ENCODE measurements at regions not wholly inside any gene's neighbourhood (a gene's known extent, or its start where the extent isn't known, plus 50 kb on each side); places are given as distances from the start of the nearest gene placed in this dataset.
A peak's percentile ranks its signal among the peaks of the same experiment; 100 is the strongest.

GRCh38 chr9:109910671-109911518 lies 130.9 kb downstream of the PALM2AKAP2 start:
- peak; percentile 66 for DNase-seq
- TF ChIP-seq EZH2 (IDR thresholded peaks at IDR 0.05; ENCODE audit: low read length, unreplicated experiment) (no peak), CTCF (conservative IDR thresholded peaks at IDR 0.05; ENCODE audit: low read depth, low read length) (no peak), EZH2phosphoT487 (IDR thresholded peaks at IDR 0.05; ENCODE audit: borderline replicate concordance, low read length) (no peak)
- ChIA-PET CTCF (no interaction called here), POLR2A (ENCODE audit: unreplicated experiment) (interaction anchor here (1.4 kb wide), 1 partner anchor 159 kb away, joined by 3 read pairs; no protein-coding TSS in a partner anchor)
- no TSS peak for BruUV-seq (replicated peaks)
- intact Hi-C loops (cut with micrococcal nuclease) = no loop called here
- H3K4me2 ChIP-seq (ENCODE audit: low read length) = peak overlapping the region; percentile 69
- H2AFZ ChIP-seq (ENCODE audit: low read length) = no peak overlapping the region
- H3F3A ChIP-seq (ENCODE audit: low read length, unreplicated experiment) = no peaks in the 10 kb centered on the region
- peak; percentile 42 for ATAC-seq
- H3K27me3 ChIP-seq (ENCODE audit: low read length) = no peaks in the 10 kb centered on the region
- no peaks in the 10 kb centered on the region for H3K9me3 ChIP-seq (ENCODE audit: low read length)
- H3K9ac ChIP-seq (ENCODE audit: low read length) = peak overlapping the region; percentile 86
- no peaks in the 10 kb centered on the region for H3K79me2 ChIP-seq (ENCODE audit: low read length)
- H3K4me3 ChIP-seq (ENCODE audit: low read length) = no peak overlapping the region
- H3K4me1 ChIP-seq (ENCODE audit: insufficient read depth, low read length) = peaks cover 40% of the 10 kb centered on the region
- H4K20me1 ChIP-seq (ENCODE audit: low read length) = no peaks in the 10 kb centered on the region
- no peaks in the 10 kb centered on the region for H3K36me3 ChIP-seq (ENCODE audit: low read depth, low read length)
- no peaks in the 10 kb centered on the region for H3K9me2 ChIP-seq (replicated peaks; ENCODE audit: low read length)
- peak overlapping the region; percentile 99 for H3K27ac ChIP-seq (ENCODE audit: low read length)

- DNase-seq (peak; percentile 86), ATAC-seq (peak; percentile 74)
- H3K9me3 ChIP-seq (ENCODE audit: low read length) = no peaks in the 10 kb centered on the region
- H3K4me3 ChIP-seq (ENCODE audit: low read length) = peak overlapping the region; percentile 21; the same call in 1 of the 2 replicates
- no peaks in the 10 kb centered on the region for H3K27me3 ChIP-seq (ENCODE audit: low read length)
- no peaks in the 10 kb centered on the region for H3K9me2 ChIP-seq (replicated peaks; ENCODE audit: low read length)
- TF ChIP-seq CTCF (conservative IDR thresholded peaks at IDR 0.05; ENCODE audit: low read depth, low read length) (no peak), EZH2phosphoT487 (IDR thresholded peaks at IDR 0.05; ENCODE audit: borderline replicate concordance, low read length) (no peak), EZH2 (IDR thresholded peaks at IDR 0.05; ENCODE audit: low read length, unreplicated experiment) (no peak)
- no TSS peak for BruUV-seq (replicated peaks)
- H2AFZ ChIP-seq (ENCODE audit: low read length) = no peak overlapping the region
- no peaks in the 10 kb centered on the region for H3K79me2 ChIP-seq (ENCODE audit: low read length)
- H3K27ac ChIP-seq (ENCODE audit: low read length) = peak overlapping the region; percentile 99
- peak overlapping the region; percentile 86 for H3K9ac ChIP-seq (ENCODE audit: low read length)
- intact Hi-C loops (cut with micrococcal nuclease) = loop anchor here (2.0 kb wide), 2 partner anchors 75 to 139 kb away; no protein-coding TSS in a partner anchor
- H3K36me3 ChIP-seq (ENCODE audit: low read depth, low read length) = no peaks in the 10 kb centered on the region
- ChIA-PET CTCF (interaction anchor here (0.6 kb wide), 1 partner anchor 146 kb away, joined by 3 read pairs; no protein-coding TSS in a partner anchor), POLR2A (ENCODE audit: unreplicated experiment) (interaction anchor here (0.8 to 1.4 kb wide), 3 partner anchors 138 to 158 kb away, joined by 3 to 6 read pairs (median 4); no protein-coding TSS in a partner anchor)
- no peaks in the 10 kb centered on the region for H3F3A ChIP-seq (ENCODE audit: low read length, unreplicated experiment)
- H3K4me2 ChIP-seq (ENCODE audit: low read length) = peak overlapping the region; percentile 69
- H4K20me1 ChIP-seq (ENCODE audit: low read length) = no peaks in the 10 kb centered on the region
- peaks cover 40% of the 10 kb centered on the region for H3K4me1 ChIP-seq (ENCODE audit: insufficient read depth, low read length)
These were observed 132.1 kb downstream of the PALM2AKAP2 start for GRCh38 chr9:109912082-109912582.

Measured in PC-3 (cell line).